ENCODE measurements at regions not wholly inside any gene's neighbourhood (a gene's known extent, or its start where the extent isn't known, plus 50 kb on each side); places are given as distances from the start of the nearest gene placed in this dataset.

- no peak for DNase-seq
- no peaks in the 10 kb centered on the region for H3K27me3 ChIP-seq (replicated peaks; ENCODE audit: insufficient read depth)
- H4K20me1 ChIP-seq (ENCODE audit: insufficient read depth): no peaks in the 10 kb centered on the region
- TF ChIP-seq EZH2 (IDR thresholded peaks at IDR 0.05; ENCODE audit: insufficient read depth, poor library complexity, severe bottlenecking): no peak
- TF ChIP-seq EZH2phosphoT487 (IDR thresholded peaks at IDR 0.05; ENCODE audit: insufficient read depth, low read depth): no peak
- H3K4me2 ChIP-seq (ENCODE audit: unreplicated experiment): no peak overlapping the region
- H3K9me3 ChIP-seq (ENCODE audit: low read depth): no peaks in the 10 kb centered on the region
- H3K9ac ChIP-seq: no peak overlapping the region
- 44 to 45% methylated on average over 2 of the region's 2 CpGs for WGBS, 2 experiments (ENCODE audit: low coverage in 1 of 2, low lambda C conversion rate in 2 of 2, missing lambda C conversion rate in 2 of 2)
- no peak overlapping the region for H2AFZ ChIP-seq
- H3K36me3 ChIP-seq (ENCODE audit: low read depth): no peaks in the 10 kb centered on the region
- H3K4me1 ChIP-seq (ENCODE audit: insufficient read depth): no peaks in the 10 kb centered on the region
- H3F3A ChIP-seq (ENCODE audit: insufficient read depth): no peaks in the 10 kb centered on the region
- in situ Hi-C loops (cut with MboI): no loop called here
- no peaks in the 10 kb centered on the region for H3K9me2 ChIP-seq (ENCODE audit: insufficient read depth)
- H3K4me3 ChIP-seq: no peak overlapping the region
- no peak overlapping the region for H3K27ac ChIP-seq
- H3K79me2 ChIP-seq (ENCODE audit: insufficient read depth): no peaks in the 10 kb centered on the region
Measured at GRCh38 chr6:154561750-154562149, 51.3 kb upstream of the CNKSR3 start.

DNA sequence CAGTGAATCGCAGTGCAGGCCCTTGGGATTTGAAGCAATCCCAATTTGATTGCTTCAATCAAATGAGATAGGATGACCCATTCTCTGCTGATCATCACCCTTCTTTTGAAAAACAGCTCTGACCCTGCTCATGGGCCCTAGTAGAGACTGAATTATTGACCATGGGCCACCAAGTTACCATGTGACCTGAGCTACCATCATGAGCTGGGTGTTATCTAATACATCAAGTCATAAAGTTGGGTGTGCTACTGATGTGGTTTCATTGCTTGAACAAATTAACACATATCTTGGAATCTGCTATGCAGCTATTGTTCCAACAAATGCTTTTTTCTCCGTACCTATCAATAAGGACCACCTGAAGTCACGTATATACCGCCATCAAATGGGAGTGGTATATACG is 54.8 kb upstream of the CNKSR3 start:
- TF ChIP-seq EZH2phosphoT487 (IDR thresholded peaks at IDR 0.05; ENCODE audit: insufficient read depth, low read depth): no peak
- TF ChIP-seq EZH2 (IDR thresholded peaks at IDR 0.05; ENCODE audit: insufficient read depth, poor library complexity, severe bottlenecking): no peak
- no peak overlapping the region for H3K9ac ChIP-seq
- no peaks in the 10 kb centered on the region for H3F3A ChIP-seq (ENCODE audit: insufficient read depth)
- no peaks in the 10 kb centered on the region for H3K36me3 ChIP-seq (ENCODE audit: low read depth)
- H3K79me2 ChIP-seq (ENCODE audit: insufficient read depth): no peaks in the 10 kb centered on the region
- no peak for DNase-seq
- H3K4me2 ChIP-seq (ENCODE audit: unreplicated experiment): no peak overlapping the region
- H3K27ac ChIP-seq: no peak overlapping the region
- in situ Hi-C loops (cut with MboI): no loop called here
- no peaks in the 10 kb centered on the region for H4K20me1 ChIP-seq (ENCODE audit: insufficient read depth)
- no peaks in the 10 kb centered on the region for H3K4me1 ChIP-seq (ENCODE audit: insufficient read depth)
- no peaks in the 10 kb centered on the region for H3K9me2 ChIP-seq (ENCODE audit: insufficient read depth)
- H3K27me3 ChIP-seq (replicated peaks; ENCODE audit: insufficient read depth): no peaks in the 10 kb centered on the region
- H3K9me3 ChIP-seq (ENCODE audit: low read depth): no peaks in the 10 kb centered on the region
- H2AFZ ChIP-seq: no peak overlapping the region
- H3K4me3 ChIP-seq: no peak overlapping the region
- WGBS, 2 experiments (ENCODE audit: low coverage in 1 of 2, low lambda C conversion rate in 2 of 2, missing lambda C conversion rate in 2 of 2): 58 to 64% methylated on average over 5 of the region's 5 CpGs

DNA sequence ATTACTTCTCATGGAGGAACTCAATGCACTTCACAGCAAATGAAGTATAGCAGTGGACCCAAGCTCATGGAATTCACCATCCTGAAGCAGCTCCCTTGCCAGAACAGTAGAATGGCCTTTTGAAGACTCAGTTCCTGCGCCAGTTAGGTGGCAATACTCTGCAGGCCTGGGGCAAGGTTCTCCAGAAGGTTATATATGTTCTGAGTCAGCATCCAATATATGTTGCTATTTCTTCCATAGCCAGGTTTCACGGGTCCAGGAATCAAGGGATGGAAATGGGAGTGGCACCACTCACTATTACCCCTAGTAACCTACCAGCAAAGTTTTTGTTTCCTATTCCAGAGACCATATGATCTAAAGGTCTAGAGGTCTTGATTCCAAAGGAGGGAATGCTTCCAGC is 56.4 kb upstream of the CNKSR3 start:
- H3K4me3 ChIP-seq: no peak overlapping the region
- 28 to 61% methylated on average over 2 of the region's 2 CpGs for WGBS, 2 experiments (ENCODE audit: low coverage in 1 of 2, low lambda C conversion rate in 2 of 2, missing lambda C conversion rate in 2 of 2)
- no peaks in the 10 kb centered on the region for H4K20me1 ChIP-seq (ENCODE audit: insufficient read depth)
- no peak overlapping the region for H3K27ac ChIP-seq
- H3K9ac ChIP-seq: no peak overlapping the region
- no peak overlapping the region for H3K4me2 ChIP-seq (ENCODE audit: unreplicated experiment)
- H3K27me3 ChIP-seq (replicated peaks; ENCODE audit: insufficient read depth): no peaks in the 10 kb centered on the region
- H3K9me2 ChIP-seq (ENCODE audit: insufficient read depth): no peaks in the 10 kb centered on the region
- TF ChIP-seq EZH2phosphoT487 (IDR thresholded peaks at IDR 0.05; ENCODE audit: insufficient read depth, low read depth): no peak
- TF ChIP-seq EZH2 (IDR thresholded peaks at IDR 0.05; ENCODE audit: insufficient read depth, poor library complexity, severe bottlenecking): no peak
- H3K36me3 ChIP-seq (ENCODE audit: low read depth): no peaks in the 10 kb centered on the region
- no peaks in the 10 kb centered on the region for H3F3A ChIP-seq (ENCODE audit: insufficient read depth)
- H3K9me3 ChIP-seq (ENCODE audit: low read depth): no peaks in the 10 kb centered on the region
- H2AFZ ChIP-seq: no peak overlapping the region
- no peaks in the 10 kb centered on the region for H3K79me2 ChIP-seq (ENCODE audit: insufficient read depth)
- no peaks in the 10 kb centered on the region for H3K4me1 ChIP-seq (ENCODE audit: insufficient read depth)
- in situ Hi-C loops (cut with MboI): no loop called here
- no peak for DNase-seq

DNA sequence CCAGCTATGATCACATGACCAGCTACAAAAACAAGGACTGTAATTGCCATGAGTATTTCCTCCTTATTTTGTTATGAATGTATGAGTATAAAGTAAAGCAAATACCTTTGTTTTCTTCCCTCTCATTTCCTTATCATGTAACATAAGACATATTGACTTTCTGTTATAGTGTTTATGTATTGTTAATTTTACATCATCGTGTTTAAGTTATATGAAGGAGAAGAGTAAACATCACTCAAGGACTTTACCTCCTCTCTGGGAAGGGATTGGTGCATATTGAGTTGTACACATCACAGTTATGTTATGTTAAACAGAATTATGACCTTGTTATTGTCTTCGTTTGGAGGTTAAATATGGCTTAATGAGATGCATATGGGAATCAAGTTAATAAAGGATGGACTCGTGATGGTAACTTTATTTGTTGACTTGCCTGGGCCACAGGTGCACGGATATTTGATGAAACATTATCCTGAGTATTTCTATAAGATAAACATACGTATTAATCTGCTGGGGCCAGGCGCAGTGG is 57.3 kb upstream of the CNKSR3 start:
- 56 to 65% methylated on average over 6 of the region's 6 CpGs for WGBS, 2 experiments (ENCODE audit: low coverage in 1 of 2, low lambda C conversion rate in 2 of 2, missing lambda C conversion rate in 2 of 2)
- no peak for DNase-seq
- H3K9me2 ChIP-seq (ENCODE audit: insufficient read depth): no peaks in the 10 kb centered on the region
- no peak overlapping the region for H3K4me3 ChIP-seq
- no peaks in the 10 kb centered on the region for H3F3A ChIP-seq (ENCODE audit: insufficient read depth)
- no peak overlapping the region for H3K27ac ChIP-seq
- no peaks in the 10 kb centered on the region for H3K79me2 ChIP-seq (ENCODE audit: insufficient read depth)
- H4K20me1 ChIP-seq (ENCODE audit: insufficient read depth): no peaks in the 10 kb centered on the region
- no peaks in the 10 kb centered on the region for H3K9me3 ChIP-seq (ENCODE audit: low read depth)
- H3K27me3 ChIP-seq (replicated peaks; ENCODE audit: insufficient read depth): peaks cover 8% of the 10 kb centered on the region; the same call in 1 of the 2 replicates
- H3K4me1 ChIP-seq (ENCODE audit: insufficient read depth): no peaks in the 10 kb centered on the region
- no peak overlapping the region for H3K9ac ChIP-seq
- TF ChIP-seq EZH2phosphoT487 (IDR thresholded peaks at IDR 0.05; ENCODE audit: insufficient read depth, low read depth): no peak
- no peak for TF ChIP-seq EZH2 (IDR thresholded peaks at IDR 0.05; ENCODE audit: insufficient read depth, poor library complexity, severe bottlenecking)
- H3K4me2 ChIP-seq (ENCODE audit: unreplicated experiment): no peak overlapping the region
- H2AFZ ChIP-seq: no peak overlapping the region
- no peaks in the 10 kb centered on the region for H3K36me3 ChIP-seq (ENCODE audit: low read depth)
- in situ Hi-C loops (cut with MboI): no loop called here

All from GM23248 (cell line).